ENCODE measurements at regions not wholly inside any gene's neighbourhood (a gene's known extent, or its start where the extent isn't known, plus 50 kb on each side); places are given as distances from the start of the nearest gene placed in this dataset.

GRCh38 chr9:27991221-27991620 is 417.9 kb upstream of the C9orf72 start:
- TF ChIP-seq CTCF (IDR thresholded peaks at IDR 0.05; ENCODE audit: low read depth, low read length) (no peak), EZH2phosphoT487 (IDR thresholded peaks at IDR 0.05; ENCODE audit: low read depth) (no peak)
